Natural killer cell (primary cell): ENCODE measurements at regions not wholly inside any gene's neighbourhood (a gene's known extent, or its start where the extent isn't known, plus 50 kb on each side); places are given as distances from the start of the nearest gene placed in this dataset.

Source experiments
- ATAC-seq, 3 donors: fragments of 150-1000 bp in 2 of 3; fragments of 200-7000 bp in 1 of 3; cut with Tn5 transposase; 1 replicate in 1 of 3; 2 replicates in 2 of 3; pipeline ENCODE4 v1.10.0; 2021; ENCODE audit warnings: mild to moderate bottlenecking in 2 of 3, moderate library complexity in 2 of 3
- DNase-seq, 2 donors: peaks; one replicate each; pipeline versions ENCODE4 v3.0.0 to v3.0.0-alpha.2; 2013 to 2021; ENCODE audit warnings: mixed read lengths in 1 of 2
- H3K27ac ChIP-seq: one replicate; pipeline ENCODE4 v1.5.1; 2013; ENCODE audit warnings: mild to moderate bottlenecking, low read length
- H3K27me3 ChIP-seq: one replicate; pipeline ENCODE4 v1.6.1; 2013; ENCODE audit warnings: low read length; ENCODE audit not compliant: control insufficient read depth, insufficient read depth
- H3K36me3 ChIP-seq: one replicate; pipeline ENCODE4 v1.6.1; 2013; ENCODE audit warnings: low read length; ENCODE audit not compliant: control insufficient read depth, insufficient read depth
- H3K4me1 ChIP-seq: one replicate; pipeline ENCODE4 v1.6.1; 2013; ENCODE audit warnings: low read length; ENCODE audit not compliant: control insufficient read depth, insufficient read depth
- H3K4me3 ChIP-seq: one replicate; pipeline ENCODE4 v1.5.1; 2013; ENCODE audit warnings: low read length
- H3K9me3 ChIP-seq: one replicate; pipeline ENCODE4 v1.6.1; 2013; ENCODE audit warnings: low read length; ENCODE audit not compliant: control insufficient read depth, insufficient read depth
- H3K27ac Mint-ChIP-seq, 2 donors: one replicate each; pipeline ENCODE4 v1.8.0; 2022; ENCODE audit warnings: mild to moderate bottlenecking in 2 of 2, mixed read lengths in 2 of 2, moderate library complexity in 1 of 2
- H3K27me3 Mint-ChIP-seq, 2 donors: one replicate each; pipeline ENCODE4 v1.8.0; 2022; ENCODE audit warnings: low read depth in 2 of 2, mixed read lengths in 2 of 2
- H3K36me3 Mint-ChIP-seq: one replicate; pipeline ENCODE4 v1.8.0; 2022; ENCODE audit warnings: mixed read lengths
- H3K4me1 Mint-ChIP-seq, 2 donors: one replicate each; pipeline ENCODE4 v1.8.0; 2022; ENCODE audit warnings: mixed read lengths in 2 of 2
- H3K4me3 Mint-ChIP-seq: one replicate; pipeline ENCODE4 v1.8.0; 2022; ENCODE audit warnings: mild to moderate bottlenecking, moderate library complexity, mixed read lengths
- H3K9me3 Mint-ChIP-seq, 2 donors: one replicate each; pipeline ENCODE4 v1.8.0; 2022; ENCODE audit warnings: mixed read lengths in 2 of 2
- WGBS: methylation state at CpG from one replicate; pipeline ENCODE4 v1.1.7; 2013; ENCODE audit warnings: missing lambda C conversion rate; ENCODE audit not compliant: insufficient coverage; 5-methylcytosine and 5-hydroxymethylcytosine counted together
- intact Hi-C: fragments of 100-400 bp; cut with micrococcal nuclease; formaldehyde crosslinking; loops from one replicate; pipeline ENCODE4 v1.14.2; 2022
- TF ChIP-seq, protein P1 (sequence below): fragments of 200-600 bp; IDR thresholded peaks from one replicate; pipeline ENCODE4 v1.8.0; 2022; ENCODE audit warnings: antibody characterized with exemption

DNA sequence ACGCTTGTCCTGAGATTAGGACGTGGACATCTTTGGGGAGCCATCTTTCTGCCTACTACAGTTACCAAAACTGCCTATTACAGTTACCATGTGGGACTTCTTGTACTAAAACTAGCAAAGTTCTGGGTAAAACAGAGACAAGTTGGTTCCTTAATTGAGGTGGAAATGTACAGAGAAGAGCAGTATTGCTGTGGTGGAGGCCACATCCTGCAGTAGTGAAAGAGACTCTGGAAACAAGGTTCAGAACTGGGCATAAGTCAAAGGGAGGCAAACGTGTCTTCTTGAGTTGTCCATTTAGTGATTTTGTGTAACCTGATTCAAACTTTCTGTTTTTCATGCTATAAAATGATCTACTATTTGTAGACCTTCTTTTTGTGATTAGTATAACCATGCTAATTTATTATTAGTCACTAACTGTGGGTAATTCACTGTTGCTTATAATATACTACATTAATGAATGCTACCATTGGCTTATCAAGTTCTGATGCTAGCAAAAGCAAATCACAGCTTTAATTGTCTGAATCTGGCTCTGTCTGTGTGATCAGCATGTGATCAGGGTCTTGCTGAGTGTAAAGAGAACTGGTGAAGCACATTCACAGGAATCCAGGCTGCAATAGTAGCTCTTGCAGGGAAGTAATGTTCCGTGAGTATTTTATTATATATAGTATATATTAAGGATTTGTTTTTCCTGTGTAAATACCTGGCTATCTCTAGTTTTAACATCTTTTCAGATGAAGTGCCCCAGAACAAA lies 207.9 kb upstream of the GAP43 start:
- Histone ChIP-seq H3K4me3 (no peak overlapping the region), H3K4me1 (no peaks in the 10 kb centered on the region), H3K27me3 (no peaks in the 10 kb centered on the region), H3K27ac (no peak overlapping the region), H3K36me3 (no peaks in the 10 kb centered on the region), H3K9me3 (no peaks in the 10 kb centered on the region)
- TF ChIP-seq, protein P1, sequence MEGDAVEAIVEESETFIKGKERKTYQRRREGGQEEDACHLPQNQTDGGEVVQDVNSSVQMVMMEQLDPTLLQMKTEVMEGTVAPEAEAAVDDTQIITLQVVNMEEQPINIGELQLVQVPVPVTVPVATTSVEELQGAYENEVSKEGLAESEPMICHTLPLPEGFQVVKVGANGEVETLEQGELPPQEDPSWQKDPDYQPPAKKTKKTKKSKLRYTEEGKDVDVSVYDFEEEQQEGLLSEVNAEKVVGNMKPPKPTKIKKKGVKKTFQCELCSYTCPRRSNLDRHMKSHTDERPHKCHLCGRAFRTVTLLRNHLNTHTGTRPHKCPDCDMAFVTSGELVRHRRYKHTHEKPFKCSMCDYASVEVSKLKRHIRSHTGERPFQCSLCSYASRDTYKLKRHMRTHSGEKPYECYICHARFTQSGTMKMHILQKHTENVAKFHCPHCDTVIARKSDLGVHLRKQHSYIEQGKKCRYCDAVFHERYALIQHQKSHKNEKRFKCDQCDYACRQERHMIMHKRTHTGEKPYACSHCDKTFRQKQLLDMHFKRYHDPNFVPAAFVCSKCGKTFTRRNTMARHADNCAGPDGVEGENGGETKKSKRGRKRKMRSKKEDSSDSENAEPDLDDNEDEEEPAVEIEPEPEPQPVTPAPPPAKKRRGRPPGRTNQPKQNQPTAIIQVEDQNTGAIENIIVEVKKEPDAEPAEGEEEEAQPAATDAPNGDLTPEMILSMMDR, result no peak
- 72% methylated on average over 3 of the region's 4 CpGs for WGBS
- Mint-ChIP-seq H3K4me3 (no peak overlapping the region), H3K9me3 (no peaks in the 10 kb centered on the region), H3K36me3 (no peaks in the 10 kb centered on the region), H3K27ac (no peak overlapping the region), H3K27me3 (peaks cover 0 to 6% of the 10 kb centered on the region in 2 donors), H3K4me1 (no peaks in the 10 kb centered on the region)
- ATAC-seq (no peak), DNase-seq (no peak)
- intact Hi-C loops, result no loop called here

GRCh38 chr3:115418583-115418982 lies 204.7 kb upstream of the GAP43 start:
- Histone ChIP-seq H3K36me3 (no peaks in the 10 kb centered on the region), H3K4me1 (no peaks in the 10 kb centered on the region), H3K27ac (no peak overlapping the region), H3K27me3 (no peaks in the 10 kb centered on the region), H3K9me3 (no peaks in the 10 kb centered on the region), H3K4me3 (no peak overlapping the region)
- ATAC-seq (no peak), DNase-seq (peak in 1 of 2 donors; percentile 13)
- TF ChIP-seq, protein P1, result no peak
- intact Hi-C loops, result no loop called here
- H3K36me3 Mint-ChIP-seq, result no peaks in the 10 kb centered on the region
- H3K27me3 Mint-ChIP-seq, result peaks cover 0 to 6% of the 10 kb centered on the region in 2 donors
- no peak overlapping the region for H3K27ac Mint-ChIP-seq
- no peaks in the 10 kb centered on the region for H3K4me1 Mint-ChIP-seq
- 21% methylated on average over 1 of the region's 1 CpG for WGBS
- H3K9me3 Mint-ChIP-seq, result no peaks in the 10 kb centered on the region
- no peak overlapping the region for H3K4me3 Mint-ChIP-seq

GRCh38 chr3:115420086-115420485 lies 203.2 kb upstream of the GAP43 start:
- WGBS, result 86% methylated on average over 1 of the region's 1 CpG

More at GRCh38 chr3:115420086-115420485, 203.2 kb upstream of the GAP43 start:
- Histone ChIP-seq H3K27ac (no peak overlapping the region), H3K4me1 (no peaks in the 10 kb centered on the region), H3K27me3 (no peaks in the 10 kb centered on the region), H3K9me3 (no peaks in the 10 kb centered on the region), H3K36me3 (no peaks in the 10 kb centered on the region), H3K4me3 (no peak overlapping the region)
- H3K27me3 Mint-ChIP-seq, result peaks cover 0 to 6% of the 10 kb centered on the region in 2 donors
- H3K4me3 Mint-ChIP-seq, result no peak overlapping the region
- ATAC-seq (no peak), DNase-seq (no peak)
- TF ChIP-seq, protein P1, result no peak
- H3K36me3 Mint-ChIP-seq, result no peaks in the 10 kb centered on the region
- no peak overlapping the region for H3K27ac Mint-ChIP-seq
- H3K4me1 Mint-ChIP-seq, result no peaks in the 10 kb centered on the region
- intact Hi-C loops, result no loop called here
- H3K9me3 Mint-ChIP-seq, result no peaks in the 10 kb centered on the region
